ELF-1 (cell line): ENCODE measurements at regions not wholly inside any gene's neighbourhood (a gene's known extent, or its start where the extent isn't known, plus 50 kb on each side); places are given as distances from the start of the nearest gene placed in this dataset.
"Not testable (repeated sequence)": the region's sequence is repeated elsewhere in the genome, so short reads cannot be mapped to it uniquely, and the experiment has no call there.

Experiments
- DNase-seq: peaks from one replicate; pipeline ENCODE4 v3.0.0-alpha.2; 2016; ENCODE audit warnings: low read depth, low spot score

DNA sequence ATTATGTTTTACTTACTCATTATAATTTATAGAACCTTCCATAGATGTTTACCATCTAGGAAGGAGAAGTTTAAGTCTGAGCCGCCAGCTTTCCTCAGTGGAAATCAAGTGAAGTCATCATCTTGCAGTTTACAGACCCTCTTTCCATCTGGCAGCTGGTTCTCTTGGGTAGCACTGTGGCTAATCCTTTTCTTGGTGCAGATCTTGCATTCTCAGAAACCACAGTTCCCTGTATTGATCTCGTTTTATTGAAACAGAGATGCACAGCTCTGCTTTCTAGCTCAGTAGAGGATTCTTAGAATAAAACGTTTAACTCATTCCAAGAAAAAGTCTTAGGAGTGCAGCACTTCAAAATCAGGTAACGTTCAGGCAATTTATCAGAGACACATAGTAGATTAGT, 1154.7 kb downstream of the FOXD4L5 start:
- not testable (repeated sequence) for DNase-seq

DNA sequence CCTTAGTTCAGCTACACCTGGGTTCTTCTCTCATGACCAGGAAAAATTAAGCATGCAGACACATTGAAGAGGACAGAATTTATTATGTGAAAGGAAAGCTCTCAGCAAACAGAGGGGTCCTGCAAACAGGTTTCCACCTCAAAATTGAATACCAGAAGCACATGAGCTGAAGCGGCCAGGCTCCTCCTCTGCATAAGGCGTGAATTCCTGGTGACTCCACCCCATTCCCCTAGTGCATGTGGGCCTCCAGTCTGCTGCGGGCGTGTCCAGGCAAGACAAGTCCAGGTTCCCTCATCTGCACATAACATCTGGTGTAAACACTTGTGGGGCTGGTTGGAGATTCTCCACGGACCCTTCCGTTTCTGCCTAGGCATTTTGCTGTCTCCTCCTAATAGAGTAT, 1156.4 kb downstream of the FOXD4L5 start:
- no peak for DNase-seq

DNA sequence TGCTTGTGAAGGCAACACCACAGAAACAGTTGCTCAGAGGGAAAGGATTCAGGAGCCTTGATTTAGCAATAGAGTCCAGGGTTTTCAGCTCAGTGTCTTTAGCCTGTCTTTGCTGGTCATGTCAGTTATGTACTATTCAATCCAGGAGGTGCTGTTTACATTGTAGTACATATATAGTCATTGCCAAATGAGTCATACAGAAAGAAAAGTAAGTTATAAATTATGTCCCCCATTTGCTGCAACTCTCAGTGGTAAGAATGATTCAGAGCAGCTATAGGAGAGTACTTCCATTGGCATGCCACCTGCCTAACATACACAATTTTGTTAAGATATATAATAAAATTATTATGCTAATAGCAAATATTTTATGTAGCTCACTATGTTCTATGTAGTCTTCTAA, 1163.4 kb downstream of the FOXD4L5 start:
- DNase-seq = not testable (repeated sequence)

DNA sequence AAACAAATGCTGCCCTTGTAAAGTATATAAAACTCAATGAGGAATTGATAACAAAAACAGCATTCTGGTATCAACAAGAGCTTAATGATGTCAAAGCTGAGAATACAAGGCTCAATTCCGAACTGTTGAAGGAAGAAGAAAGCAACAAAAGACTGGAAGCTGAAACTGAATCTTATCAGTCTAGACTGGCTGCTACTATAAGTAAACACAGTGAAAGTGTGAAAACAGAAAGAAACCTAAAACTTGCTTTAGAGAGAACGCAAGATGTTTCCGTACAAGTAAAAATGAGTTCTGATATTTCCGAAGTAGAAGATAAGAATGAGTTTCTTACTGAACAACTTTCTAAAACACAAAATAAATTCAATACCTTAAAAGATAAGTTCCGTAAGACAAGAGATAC, 1167.7 kb downstream of the FOXD4L5 start:
- DNase-seq = not testable (repeated sequence)

DNA sequence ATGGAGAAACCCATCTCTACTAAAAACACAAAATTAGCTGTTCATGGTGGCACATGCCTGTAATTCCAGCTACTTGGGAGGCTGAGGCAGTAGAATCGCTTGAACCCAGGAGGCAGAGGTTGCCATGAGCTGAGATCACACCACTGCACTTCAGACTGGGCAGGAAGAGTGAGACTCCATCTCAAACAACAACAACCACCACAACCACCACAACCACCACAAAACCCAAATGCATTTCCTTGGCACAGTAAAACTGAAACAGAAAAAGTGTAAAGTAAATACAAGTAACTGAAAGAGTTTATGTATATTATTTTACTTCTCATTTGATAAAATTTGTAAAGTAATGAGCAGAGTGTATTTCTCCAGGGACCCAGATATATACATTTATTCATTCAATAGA, 1177.1 kb downstream of the FOXD4L5 start:
- not testable (repeated sequence) for DNase-seq

DNA sequence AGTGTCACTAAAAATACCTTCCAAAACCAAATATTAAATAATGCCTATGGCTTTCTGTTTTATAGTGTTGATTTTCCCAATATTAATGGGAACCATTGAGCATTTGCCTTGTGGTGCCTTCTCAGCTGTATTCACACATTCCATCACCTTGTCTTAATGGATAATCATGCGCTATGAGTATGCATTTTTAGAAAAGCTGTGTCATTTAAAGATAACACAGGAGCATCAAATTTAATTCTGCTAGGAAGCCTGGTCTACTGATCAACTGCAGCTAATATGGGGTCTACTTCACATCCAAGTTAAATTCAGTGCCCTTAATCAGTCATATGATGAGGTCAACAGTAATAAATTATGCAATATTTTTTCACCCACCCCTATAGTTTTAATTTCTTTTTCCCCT, 1177.8 kb downstream of the FOXD4L5 start:
- not testable (repeated sequence) for DNase-seq

DNA sequence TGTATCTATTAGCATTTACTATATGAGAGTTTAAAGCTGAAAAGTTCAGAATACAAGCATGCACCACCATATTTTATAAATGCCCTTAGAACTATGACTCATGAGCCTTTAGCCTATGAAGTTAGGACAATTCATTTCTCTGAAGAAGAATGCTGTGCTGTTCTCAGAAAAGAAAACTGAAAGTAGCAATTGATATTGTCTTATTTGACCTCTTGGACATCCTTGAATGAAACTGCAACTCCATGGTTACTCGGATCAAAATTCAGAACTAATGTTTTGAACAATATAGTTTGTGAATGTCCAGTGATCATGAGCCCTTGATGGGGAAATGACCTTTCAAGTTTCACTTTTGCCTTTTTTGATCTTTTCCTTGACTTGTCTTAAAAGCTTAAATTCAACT, 1179.8 kb downstream of the FOXD4L5 start:
- not testable (repeated sequence) for DNase-seq

DNA sequence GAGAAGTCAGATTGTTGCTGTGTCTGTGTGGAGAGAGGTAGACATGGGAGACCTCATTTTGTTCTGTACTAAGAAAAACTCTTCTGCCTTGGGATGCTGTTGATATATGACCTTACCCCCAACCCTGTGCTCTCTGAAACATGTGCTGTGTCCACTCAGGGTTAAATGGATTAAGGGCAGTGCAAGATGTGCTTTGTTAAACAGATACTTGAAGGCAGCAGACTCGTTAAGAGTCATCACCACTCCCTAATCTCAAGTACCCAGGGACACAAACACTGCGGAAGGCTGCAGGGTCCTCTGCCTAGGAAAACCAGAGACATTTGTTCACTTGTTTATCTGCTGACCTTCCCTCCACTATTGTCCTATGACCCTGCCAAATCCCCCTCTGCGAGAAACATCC, 1183.5 kb downstream of the FOXD4L5 start:
- not testable (repeated sequence) for DNase-seq

DNA sequence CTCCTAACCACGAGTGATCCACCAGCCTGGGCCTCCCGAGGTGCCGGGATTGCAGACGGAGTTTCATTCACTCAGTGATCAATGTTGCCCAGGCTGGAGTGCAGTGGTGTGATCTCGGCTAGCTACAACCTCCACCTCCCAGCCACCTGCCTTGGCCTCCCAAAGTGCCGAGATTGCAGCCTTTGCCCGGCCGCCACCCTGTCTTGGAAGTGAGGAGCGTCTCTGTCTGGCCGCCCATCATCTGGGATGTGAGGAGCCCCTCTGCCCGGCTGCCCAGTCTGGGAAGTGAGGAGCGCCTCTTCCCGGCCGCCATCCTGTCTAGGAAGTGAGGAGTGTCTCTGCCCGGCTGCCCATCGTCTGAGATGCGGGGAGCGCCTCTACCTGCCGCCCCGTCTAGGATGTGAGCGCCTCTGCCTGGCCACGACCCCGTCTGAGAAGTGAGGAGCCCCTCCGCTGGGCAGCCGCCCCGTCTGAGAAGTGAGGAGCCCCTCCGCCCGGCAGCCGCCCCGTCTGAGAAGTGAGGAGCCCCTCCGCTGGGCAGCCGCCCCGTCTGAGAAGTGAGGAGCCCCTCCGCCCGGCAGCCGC, 1184.3 kb downstream of the FOXD4L5 start:
- not testable (repeated sequence) for DNase-seq

DNA sequence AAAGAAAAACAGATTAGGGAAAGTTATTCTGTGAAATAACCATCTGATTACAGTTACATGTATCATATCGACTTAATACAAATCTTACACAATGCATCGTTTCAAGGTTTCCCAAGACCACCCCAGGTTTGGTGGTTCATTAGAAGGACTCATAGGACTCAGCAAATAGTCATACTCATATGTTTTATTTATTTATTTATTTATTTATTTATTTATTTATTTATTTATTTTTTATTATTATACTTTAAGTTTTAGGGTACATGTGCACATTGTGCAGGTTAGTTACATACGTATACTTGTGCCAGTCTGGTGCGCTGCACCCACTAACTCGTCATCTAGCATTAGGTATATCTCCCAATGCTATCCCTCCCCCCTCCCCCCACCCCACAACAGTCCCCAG, 1199.0 kb downstream of the FOXD4L5 start:
- DNase-seq = not testable (repeated sequence)

DNA sequence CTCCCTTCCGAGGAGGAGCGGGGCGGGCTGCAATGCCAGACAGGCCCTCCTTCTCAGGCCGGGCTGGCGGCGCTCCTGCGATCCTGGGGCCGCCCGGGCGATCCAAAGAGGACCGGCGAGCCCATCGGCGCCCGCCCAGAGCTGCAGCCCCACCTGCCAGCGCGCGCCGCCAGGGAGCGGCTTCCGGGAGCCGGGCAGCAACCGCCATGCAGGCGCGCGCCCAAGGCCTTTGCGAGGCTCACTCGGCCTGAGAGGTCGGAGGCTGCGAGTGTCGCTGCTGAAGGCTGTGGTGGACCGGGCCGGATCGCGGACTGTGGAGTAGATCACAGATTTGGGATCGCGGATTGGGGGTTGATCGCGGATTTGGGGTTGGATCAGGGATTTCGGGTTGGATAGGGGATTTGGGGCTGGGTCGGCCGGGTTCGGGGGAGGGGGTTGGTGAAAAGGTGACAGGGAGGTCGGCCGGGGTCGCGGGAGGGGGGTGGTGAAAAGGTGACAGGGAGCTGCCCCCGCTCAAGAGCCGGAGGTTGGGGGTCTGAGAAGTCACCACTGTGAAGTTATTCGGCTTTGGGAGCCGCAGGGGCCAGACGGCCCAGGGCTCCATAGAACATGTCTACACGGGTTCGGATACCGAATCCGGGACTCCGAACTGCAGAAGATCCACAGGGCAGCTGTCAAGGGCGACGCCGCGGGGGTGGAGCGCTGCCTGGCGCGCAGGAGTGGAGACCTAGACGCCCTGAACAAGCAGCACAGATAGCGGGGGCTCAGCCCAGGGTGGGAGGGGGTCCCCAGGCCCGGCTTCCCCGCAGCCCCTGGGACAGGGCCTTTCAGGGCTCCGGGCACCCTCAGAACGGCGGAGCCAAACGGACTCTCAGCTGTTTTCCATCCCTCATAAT, 1213.4 kb downstream of the FOXD4L5 start:
- DNase-seq = not testable (repeated sequence)

DNA sequence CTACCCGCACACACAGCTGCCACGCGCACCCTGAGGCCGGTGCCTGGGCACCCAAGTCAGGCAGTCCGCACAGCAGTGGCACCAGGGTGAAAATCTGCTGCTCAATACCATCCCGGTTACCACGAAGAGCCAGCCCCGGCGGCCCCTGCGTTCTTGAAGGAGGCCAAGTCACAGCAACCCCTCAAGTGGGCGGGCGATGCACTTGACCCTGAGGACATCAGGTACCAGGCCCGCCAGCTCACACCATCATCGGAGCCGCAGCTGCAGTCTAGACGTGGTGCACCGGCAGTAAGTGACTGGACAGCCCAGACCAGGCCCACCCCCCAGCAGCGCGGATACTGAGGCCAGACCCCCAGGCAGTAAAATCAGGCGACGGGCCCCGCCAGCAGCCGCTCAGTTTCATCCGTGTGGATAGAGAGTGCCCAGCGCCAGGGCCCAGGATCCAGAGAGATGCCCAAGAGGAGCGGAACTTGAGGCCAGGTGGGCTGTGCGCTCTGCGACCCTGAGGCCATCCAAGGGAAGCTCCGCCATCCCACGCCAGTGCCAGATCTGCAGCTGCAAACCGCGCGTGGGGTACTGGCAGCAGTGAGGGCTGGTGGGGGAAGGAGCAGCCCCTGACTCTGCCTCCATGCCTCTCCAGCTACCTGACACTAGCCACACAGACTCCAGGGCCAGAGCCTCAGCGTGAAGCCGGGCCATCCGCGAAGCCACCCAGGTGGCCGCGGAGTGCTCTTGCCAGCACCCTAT, 1214.2 kb downstream of the FOXD4L5 start:
- DNase-seq = not testable (repeated sequence)

DNA sequence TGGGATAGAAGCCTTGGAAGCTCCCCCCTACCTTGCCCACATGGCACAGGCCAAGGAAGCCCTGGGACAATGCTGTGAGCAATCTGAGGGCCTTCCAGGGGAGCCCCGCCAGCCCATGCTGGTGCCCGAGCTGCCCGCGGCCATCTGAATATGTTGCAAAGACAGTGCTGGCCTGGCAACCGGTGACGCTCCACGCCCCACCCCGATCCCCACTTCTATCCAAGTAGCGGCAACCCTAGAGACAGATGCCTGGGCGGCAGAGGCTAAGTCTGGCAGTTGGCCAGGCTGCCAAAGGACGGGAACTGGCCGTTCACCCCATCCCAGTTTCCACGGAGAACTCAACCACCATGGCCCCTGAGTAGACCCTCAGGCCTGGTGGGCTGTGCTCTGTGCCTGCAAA, 1214.9 kb downstream of the FOXD4L5 start:
- not testable (repeated sequence) for DNase-seq

DNA sequence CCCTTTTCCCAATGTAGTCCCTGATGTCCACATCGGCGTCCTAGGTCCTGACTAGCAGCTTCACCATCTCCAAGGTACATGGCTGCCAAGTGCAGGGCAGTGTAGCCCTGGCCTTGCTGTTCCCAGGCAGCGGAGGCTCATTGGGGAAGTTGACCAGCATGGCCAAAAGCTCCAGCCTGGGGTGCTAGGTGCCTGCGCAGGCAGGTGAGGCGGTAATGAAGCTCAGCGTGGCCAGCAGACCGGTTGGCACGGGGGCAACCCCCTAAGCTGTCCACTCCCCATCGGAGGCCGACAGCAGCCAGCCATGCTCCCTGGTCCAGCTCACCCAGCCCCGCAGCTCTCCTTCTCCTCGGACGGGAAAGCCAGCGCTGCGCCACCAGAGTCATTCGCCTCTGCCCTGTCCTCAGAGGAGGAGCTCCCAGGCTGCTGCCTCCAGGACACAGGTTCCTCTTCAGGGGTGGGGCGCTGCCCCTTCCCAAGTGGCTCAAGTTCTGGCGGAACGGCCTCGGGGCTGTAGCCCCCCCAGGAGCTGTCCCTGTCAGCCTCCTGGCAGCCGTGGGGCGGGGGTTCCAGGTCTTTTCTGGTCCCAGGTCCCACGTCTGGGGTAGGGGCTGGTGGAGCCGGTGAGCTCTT, 1218.2 kb downstream of the FOXD4L5 start:
- DNase-seq = no peak

DNA sequence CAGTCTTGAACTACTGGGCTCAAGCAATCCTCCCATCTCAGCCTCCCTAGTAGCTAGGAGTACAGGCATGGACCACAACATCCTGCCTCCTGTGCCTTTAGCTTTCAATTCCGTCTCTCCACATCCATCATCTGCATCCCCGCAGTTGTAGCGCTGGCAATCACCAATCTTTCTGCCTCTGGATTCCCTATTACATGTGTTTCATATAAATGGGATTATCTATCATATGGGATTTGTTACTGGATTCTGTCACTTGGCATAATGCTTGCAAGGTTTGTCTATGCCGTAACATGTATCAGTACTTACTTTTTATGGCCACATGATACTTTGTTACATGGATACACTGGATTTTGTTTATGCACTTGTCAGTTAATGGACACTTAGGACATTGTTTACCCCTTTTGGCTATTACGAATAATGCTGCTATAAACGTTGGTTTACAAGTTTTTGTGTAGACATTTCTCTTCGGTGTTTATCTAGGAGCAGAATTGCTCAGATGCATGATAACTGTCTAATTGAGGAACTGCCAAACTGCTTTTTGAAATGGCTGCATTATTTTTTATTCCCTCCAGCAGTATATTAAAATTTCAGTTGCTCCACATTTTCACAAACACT, 1223.9 kb downstream of the FOXD4L5 start:
- DNase-seq = no peak

DNA sequence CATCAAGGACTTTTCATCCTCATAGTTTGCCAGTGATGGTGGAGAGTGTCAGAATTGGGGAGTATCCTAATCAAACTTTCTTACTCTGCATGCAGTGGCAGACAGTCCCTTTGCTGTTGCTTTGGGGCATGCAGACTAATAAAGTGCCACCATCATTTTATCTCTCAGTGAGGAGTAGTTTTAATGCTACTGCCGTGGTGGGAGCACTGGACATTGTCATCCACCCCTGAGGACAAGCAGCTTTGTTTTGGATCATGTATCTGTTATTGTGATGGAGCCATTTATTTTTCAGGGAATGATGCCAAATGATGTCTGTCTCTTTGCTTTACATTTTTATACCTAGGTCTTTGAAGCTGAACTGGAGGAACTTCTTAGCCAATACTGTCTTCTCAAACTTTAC, 1226.9 kb downstream of the FOXD4L5 start:
- not testable (repeated sequence) for DNase-seq

DNA sequence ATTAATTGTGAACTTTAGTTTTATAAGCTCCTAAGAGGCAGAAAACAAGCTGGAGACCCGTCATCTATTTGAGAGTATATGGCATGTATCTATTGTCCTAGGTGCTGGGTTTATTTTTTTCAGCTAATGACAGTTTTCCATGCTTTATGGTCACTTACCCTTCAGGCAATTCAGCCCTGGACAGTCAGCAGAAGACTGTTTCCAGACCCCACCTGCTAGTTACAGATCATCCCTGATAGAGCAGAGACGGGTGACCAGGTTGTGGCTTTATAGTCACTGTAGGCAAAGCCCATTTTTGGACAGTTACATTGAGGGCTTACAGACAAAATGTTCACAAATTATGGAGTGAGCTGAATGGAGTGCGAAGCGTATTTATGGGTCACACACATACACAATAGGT, 1227.5 kb downstream of the FOXD4L5 start:
- no peak for DNase-seq

DNA sequence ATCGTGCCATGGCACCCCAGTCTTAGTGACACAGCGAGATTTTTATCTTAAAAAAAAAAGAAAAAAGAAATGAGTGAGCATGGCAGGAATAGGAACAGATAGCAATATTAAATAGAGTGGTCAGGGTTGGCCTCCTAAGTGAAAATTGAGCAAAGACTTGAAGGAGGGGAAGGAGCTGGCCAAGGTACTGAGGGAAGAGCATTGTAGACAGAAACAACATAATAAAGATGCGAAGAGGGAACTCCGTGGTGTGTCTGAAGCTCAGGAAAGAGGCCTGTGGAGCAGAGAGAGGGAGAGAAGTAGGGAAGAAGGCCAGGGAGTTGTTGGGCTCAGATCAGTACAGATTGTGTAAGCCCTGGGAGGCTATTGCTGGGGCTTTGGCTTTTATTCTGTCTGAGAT, 1256.1 kb downstream of the FOXD4L5 start:
- not testable (repeated sequence) for DNase-seq

DNA sequence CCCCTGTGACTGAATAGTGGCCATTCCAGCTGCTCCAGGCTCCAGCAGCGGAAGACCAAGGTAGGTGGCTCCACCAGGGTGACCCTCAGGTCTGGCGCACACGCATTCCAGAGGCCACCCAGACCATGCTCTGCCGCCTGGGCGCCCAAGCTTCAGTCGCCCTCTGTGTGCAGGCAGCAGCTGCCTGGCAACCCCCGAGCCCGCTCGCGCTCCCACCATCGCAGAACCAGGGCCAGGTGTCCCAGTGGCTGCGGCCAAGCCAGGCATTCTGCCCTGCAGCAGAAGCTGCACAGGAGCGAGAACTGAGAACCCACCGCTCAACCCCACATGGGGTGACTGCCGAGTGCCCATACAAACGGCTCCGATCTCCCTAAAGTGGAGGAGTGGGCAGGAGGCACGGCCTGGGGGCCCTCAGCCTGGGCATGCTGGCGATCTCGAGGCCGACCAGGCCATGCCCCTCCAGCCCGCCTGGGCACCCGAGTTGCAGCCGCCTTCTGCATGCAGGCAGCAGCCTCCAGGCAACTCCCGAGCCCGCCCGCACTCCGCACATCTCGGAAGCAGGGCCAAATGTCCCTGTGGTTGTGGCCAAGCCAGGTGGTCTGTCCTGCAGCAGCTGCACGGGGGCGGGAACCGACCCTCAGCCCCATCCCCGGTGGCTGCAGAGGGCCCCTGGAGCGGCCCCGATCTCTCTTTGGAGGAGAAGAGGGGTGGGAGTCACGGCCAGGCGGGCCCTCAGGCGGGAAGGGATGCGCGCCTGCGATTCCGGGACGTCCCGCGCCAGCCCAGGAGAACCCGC, 1264.1 kb downstream of the FOXD4L5 start:
- not testable (repeated sequence) for DNase-seq

DNA sequence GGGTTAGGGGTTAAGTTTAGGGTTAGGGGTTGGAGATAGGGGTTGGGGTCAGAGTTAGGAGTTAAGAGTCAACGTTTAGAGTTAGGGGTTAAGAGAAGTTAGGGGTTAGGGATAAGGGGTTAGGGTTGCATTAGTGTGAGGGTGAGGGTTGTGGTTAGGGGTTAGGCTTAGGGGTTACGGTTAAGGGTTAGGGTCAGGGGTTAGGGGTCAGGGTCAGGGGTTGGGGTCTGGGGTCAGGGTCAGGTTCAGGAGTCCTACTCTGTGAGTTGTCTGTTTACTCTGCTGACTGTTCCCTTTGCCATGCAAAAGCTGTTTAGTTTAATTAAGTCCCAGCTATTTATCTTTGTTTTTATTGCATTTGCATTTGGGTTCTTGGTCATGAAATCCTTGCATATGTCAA, 1267.3 kb downstream of the FOXD4L5 start:
- DNase-seq = not testable (repeated sequence)
